Uterus (tissue), 2 donors: ENCODE measurements at regions not wholly inside any gene's neighbourhood (a gene's known extent, or its start where the extent isn't known, plus 50 kb on each side); places are given as distances from the start of the nearest gene placed in this dataset.
"Not testable (repeated sequence)": the region's sequence is repeated elsewhere in the genome, so short reads cannot be mapped to it uniquely, and the experiment has no call there.

Experiments
- CTCF ChIP-seq, 4 experiments: fragments of 200-600 bp in 2 of 4; fragments of 450-650 bp in 2 of 4; sonication (generic) in 2 of 4; IDR thresholded peaks; one replicate each; pipeline ENCODE4 v1.5.1; 2016 to 2019; ENCODE audit warnings: antibody characterized with exemption in 4 of 4, mild to moderate bottlenecking in 2 of 4, moderate library complexity in 1 of 4
- POLR2A ChIP-seq, 2 donors: fragments of 450-650 bp; IDR thresholded peaks; one replicate each; pipeline ENCODE4 v1.6.1; 2016; ENCODE audit warnings: antibody characterized with exemption in 2 of 2, mild to moderate bottlenecking in 1 of 2, moderate library complexity in 1 of 2

- not testable (repeated sequence) for TF ChIP-seq CTCF, POLR2A (IDR thresholded peaks at IDR 0.05)
These were observed 136.5 kb downstream of the SPDYE17 start for GRCh38 chr7:76895696-76896095.
